K562 (cell line): ENCODE measurements at regions not wholly inside any gene's neighbourhood (a gene's known extent, or its start where the extent isn't known, plus 50 kb on each side); places are given as distances from the start of the nearest gene placed in this dataset.

ENCODE experiments used
- ARNT ChIP-seq, 2 experiments: fragments of 450-650 bp; IDR thresholded peaks; 2 replicates each; pipeline ENCODE4 v1.6.1; 2016; ENCODE audit warnings: mild to moderate bottlenecking in 1 of 2
- CBX2 ChIP-seq: fragments of 200-600 bp; sonication (generic); IDR thresholded peaks from one replicate; pipeline ENCODE4 v1.6.1; 2012; ENCODE audit warnings: mild to moderate bottlenecking, low read length, inconsistent platforms; ENCODE audit not compliant: insufficient read depth, poor library complexity, severe bottlenecking
- CTCF ChIP-seq, 3 experiments: IDR thresholded peaks in 2 of 3; conservative IDR thresholded peaks in 1 of 3; 2 replicates each; pipeline ENCODE4 v1.5.1; 2011 to 2012; ENCODE audit warnings: low read length in 3 of 3, mild to moderate bottlenecking in 3 of 3, control low read depth in 2 of 3, improper control_type of control experiment in 1 of 3, inconsistent platforms in 1 of 3, low read depth in 1 of 3, mixed read lengths in 1 of 3, moderate library complexity in 1 of 3; ENCODE audit not compliant: insufficient read depth in 2 of 3
- DIDO1 ChIP-seq: fragments of 450-650 bp; IDR thresholded peaks from 2 replicates; pipeline ENCODE4 v1.6.1; 2016; ENCODE audit warnings: low read depth, missing biosample characterization, missing genetic modification characterization
- ETV6 ChIP-seq, 3 experiments: fragments of 150-350 bp in 1 of 3; sonication (generic) in 1 of 3; formaldehyde crosslinking in 1 of 3; IDR thresholded peaks; 2 replicates each; pipeline versions ENCODE4 v1.6.1 to v1.8.0; 2014 to 2022; ENCODE audit warnings: borderline replicate concordance in 2 of 3, low read depth in 2 of 3, antibody characterized with exemption in 1 of 3, low read length in 1 of 3, mild to moderate bottlenecking in 1 of 3, missing genetic modification reagents in 1 of 3
- EZH2 ChIP-seq: IDR thresholded peaks from 2 replicates; pipeline ENCODE4 v1.6.1; 2012; ENCODE audit warnings: low read depth, mild to moderate bottlenecking, inconsistent platforms, low read length, borderline replicate concordance
- HSF4 ChIP-seq: fragments of 250-450 bp; sonication (Bioruptor Pico); IDR thresholded peaks from 2 replicates; pipeline ENCODE4 v2.1.2; 2022; ENCODE audit warnings: mild to moderate bottlenecking, moderate library complexity, borderline replicate concordance
- NUFIP1 ChIP-seq: fragments of 450-650 bp; IDR thresholded peaks from 2 replicates; pipeline ENCODE4 v1.6.1; 2018; ENCODE audit not compliant: partially characterized antibody
- PHF8 ChIP-seq: fragments of 200-600 bp; sonication (generic); IDR thresholded peaks from 2 replicates; pipeline ENCODE4 v1.6.1; 2012; ENCODE audit warnings: mixed run types, mild to moderate bottlenecking, inconsistent platforms, low read length, moderate library complexity, borderline replicate concordance
- TAF1 ChIP-seq: IDR thresholded peaks from 2 replicates; pipeline ENCODE4 v1.6.1; 2011; ENCODE audit warnings: mild to moderate bottlenecking, low read length, moderate library complexity; ENCODE audit not compliant: insufficient read depth, control insufficient read depth, severe bottlenecking; ENCODE audit errors: extremely low read depth
- ZC3H4 ChIP-seq: sonication (generic); formaldehyde crosslinking; IDR thresholded peaks from 2 replicates; pipeline ENCODE4 v1.9.0; 2021; ENCODE audit warnings: missing genetic modification reagents, borderline replicate concordance
- ZNF253 ChIP-seq: fragments of 250-450 bp; sonication (Bioruptor Pico); conservative IDR thresholded peaks from 2 replicates; pipeline ENCODE4 v1.6.1; 2021; ENCODE audit warnings: mild to moderate bottlenecking
- TF ChIP-seq, protein P1 (sequence below): fragments of 450-650 bp; IDR thresholded peaks from 2 replicates; pipeline ENCODE4 v1.6.1; 2018; ENCODE audit not compliant: partially characterized antibody
- TF ChIP-seq, protein P2 (sequence below), 2 experiments: fragments of 450-650 bp in 1 of 2; sonication (generic) in 1 of 2; formaldehyde crosslinking in 1 of 2; IDR thresholded peaks in 1 of 2; conservative IDR thresholded peaks in 1 of 2; 2 replicates each; pipeline versions ENCODE4 v1.6.1 to v1.8.1; 2016 to 2023; ENCODE audit warnings: mild to moderate bottlenecking in 2 of 2, moderate library complexity in 2 of 2, inconsistent platforms in 1 of 2, missing genetic modification reagents in 1 of 2

DNA sequence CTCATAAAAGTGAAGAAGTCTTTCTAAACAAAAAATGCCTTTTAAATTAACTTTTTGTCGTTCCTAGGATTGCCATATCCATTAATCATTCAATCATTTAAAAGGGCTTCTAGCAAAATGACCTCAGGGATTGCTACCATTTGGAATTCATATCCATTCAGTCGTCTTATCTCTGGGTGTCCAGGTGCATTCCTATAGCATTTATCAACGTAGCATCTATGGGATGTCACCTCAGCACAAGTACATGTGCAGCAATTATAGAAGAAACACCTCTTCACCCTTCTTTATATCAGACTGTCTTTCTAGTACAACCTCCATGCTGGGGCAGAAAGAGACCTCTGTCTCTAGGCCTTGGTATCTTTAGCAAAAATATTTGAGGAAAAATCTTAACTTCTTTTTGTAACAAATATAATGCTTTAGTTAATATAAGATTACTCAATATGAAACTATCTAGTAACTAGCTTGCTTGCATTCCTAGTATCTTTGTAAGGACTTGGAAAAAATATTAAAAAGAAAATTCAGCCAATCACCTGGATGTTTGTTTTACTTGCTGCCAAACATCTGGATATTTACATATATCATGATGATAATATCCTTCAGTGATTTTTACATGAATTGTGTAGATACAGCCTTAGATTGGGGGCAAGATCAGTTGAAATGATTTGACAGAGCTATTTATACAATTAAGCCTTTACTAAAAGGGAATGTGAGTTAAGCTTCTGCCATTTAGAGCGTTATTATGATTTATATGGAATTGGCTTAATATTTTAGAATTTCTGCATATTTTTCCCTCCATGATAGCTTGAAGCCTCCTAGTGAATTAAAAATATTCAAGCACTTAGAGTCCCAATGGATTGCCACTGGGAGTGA, 356.8 kb downstream of the HDGFL1 start:
- TF ChIP-seq, protein P1, sequence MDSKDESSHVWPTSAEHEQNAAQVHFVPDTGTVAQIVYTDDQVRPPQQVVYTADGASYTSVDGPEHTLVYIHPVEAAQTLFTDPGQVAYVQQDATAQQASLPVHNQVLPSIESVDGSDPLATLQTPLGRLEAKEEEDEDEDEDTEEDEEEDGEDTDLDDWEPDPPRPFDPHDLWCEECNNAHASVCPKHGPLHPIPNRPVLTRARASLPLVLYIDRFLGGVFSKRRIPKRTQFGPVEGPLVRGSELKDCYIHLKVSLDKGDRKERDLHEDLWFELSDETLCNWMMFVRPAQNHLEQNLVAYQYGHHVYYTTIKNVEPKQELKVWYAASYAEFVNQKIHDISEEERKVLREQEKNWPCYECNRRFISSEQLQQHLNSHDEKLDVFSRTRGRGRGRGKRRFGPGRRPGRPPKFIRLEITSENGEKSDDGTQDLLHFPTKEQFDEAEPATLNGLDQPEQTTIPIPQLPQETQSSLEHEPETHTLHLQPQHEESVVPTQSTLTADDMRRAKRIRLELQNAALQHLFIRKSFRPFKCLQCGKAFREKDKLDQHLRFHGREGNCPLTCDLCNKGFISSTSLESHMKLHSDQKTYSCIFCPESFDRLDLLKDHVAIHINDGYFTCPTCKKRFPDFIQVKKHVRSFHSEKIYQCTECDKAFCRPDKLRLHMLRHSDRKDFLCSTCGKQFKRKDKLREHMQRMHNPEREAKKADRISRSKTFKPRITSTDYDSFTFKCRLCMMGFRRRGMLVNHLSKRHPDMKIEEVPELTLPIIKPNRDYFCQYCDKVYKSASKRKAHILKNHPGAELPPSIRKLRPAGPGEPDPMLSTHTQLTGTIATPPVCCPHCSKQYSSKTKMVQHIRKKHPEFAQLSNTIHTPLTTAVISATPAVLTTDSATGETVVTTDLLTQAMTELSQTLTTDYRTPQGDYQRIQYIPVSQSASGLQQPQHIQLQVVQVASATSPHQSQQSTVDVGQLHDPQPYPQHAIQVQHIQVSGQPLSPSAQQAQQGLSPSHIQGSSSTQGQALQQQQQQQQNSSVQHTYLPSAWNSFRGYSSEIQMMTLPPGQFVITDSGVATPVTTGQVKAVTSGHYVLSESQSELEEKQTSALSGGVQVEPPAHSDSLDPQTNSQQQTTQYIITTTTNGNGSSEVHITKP = no peak
- no peak for TF ChIP-seq ZNF253
- TF ChIP-seq DIDO1 (tag) = no peak
- no peak for TF ChIP-seq NUFIP1
- TF ChIP-seq, protein P2, sequence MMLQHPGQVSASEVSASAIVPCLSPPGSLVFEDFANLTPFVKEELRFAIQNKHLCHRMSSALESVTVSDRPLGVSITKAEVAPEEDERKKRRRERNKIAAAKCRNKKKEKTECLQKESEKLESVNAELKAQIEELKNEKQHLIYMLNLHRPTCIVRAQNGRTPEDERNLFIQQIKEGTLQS (IDR thresholded peaks at IDR 0.05) = no peak
- TF ChIP-seq, protein P2 (CRISPR knock-in tag; conservative IDR thresholded peaks at IDR 0.05) = no peak
- TF ChIP-seq PHF8 = no peak
- no peak for TF ChIP-seq CBX2
- no peak for TF ChIP-seq ZC3H4 (CRISPR knock-in tag)
- TF ChIP-seq TAF1 = no peak
- no peak for TF ChIP-seq HSF4 (CRISPR knock-in tag)
- TF ChIP-seq ARNT (IDR thresholded peaks at IDR 0.05) = no peak
- TF ChIP-seq ETV6 (IDR thresholded peaks at IDR 0.05; ENCODE audit: borderline replicate concordance in 1 of 2, low read depth in 2 of 2, low read length in 1 of 2) = no peak
- no peak for TF ChIP-seq ETV6 (CRISPR knock-in tag; IDR thresholded peaks at IDR 0.05; ENCODE audit: borderline replicate concordance)
- no peak for TF ChIP-seq EZH2
- no peak for TF ChIP-seq CTCF (IDR thresholded peaks at IDR 0.05 in 2 of 3, conservative IDR thresholded peaks at IDR 0.05 in 1 of 3; ENCODE audit: insufficient read depth in 2 of 3, low read depth in 1 of 3, low read length in 3 of 3)
